Sigmoid colon (tissue), 6 donors: ENCODE measurements at regions not wholly inside any gene's neighbourhood (a gene's known extent, or its start where the extent isn't known, plus 50 kb on each side); places are given as distances from the start of the nearest gene placed in this dataset.

Experiments
- DNase-seq: peaks from one replicate; pipeline ENCODE4 v3.0.0-alpha.2; 2019
- H3K27ac ChIP-seq, 4 donors: fragments of 200-600 bp; sonication (generic); one replicate each; pipeline ENCODE4 v1.5.1; 2016 to 2019; ENCODE audit warnings: mild to moderate bottlenecking in 1 of 4
- H3K27me3 ChIP-seq, 3 donors: fragments of 200-600 bp; sonication (generic); one replicate each; pipeline ENCODE4 v1.5.1; 2019; ENCODE audit warnings: mild to moderate bottlenecking in 1 of 3
- H3K36me3 ChIP-seq, 4 donors: fragments of 200-600 bp; sonication (generic); one replicate each; pipeline ENCODE4 v1.5.1; 2016 to 2019
- H3K4me1 ChIP-seq, 4 donors: fragments of 200-600 bp; sonication (generic); one replicate each; pipeline ENCODE4 v1.5.1; 2017 to 2019
- H3K4me3 ChIP-seq, 4 donors: fragments of 200-600 bp; sonication (generic); one replicate each; pipeline ENCODE4 v1.5.1; 2017 to 2019; ENCODE audit warnings: mild to moderate bottlenecking in 2 of 4, moderate library complexity in 1 of 4
- H3K9me3 ChIP-seq, 4 donors: fragments of 200-600 bp in 3 of 4; sonication (generic) in 3 of 4; one replicate each; pipeline versions ENCODE4 v1.5.1 to v1.6.1; 2013 to 2019
- CTCF ChIP-seq, 4 experiments: fragments of 450-650 bp in 3 of 4; fragments of 200-600 bp in 1 of 4; IDR thresholded peaks; one replicate each; pipeline ENCODE4 v1.5.1; 2016 to 2019; ENCODE audit warnings: antibody characterized with exemption in 4 of 4, mild to moderate bottlenecking in 3 of 4, moderate library complexity in 2 of 4
- EP300 ChIP-seq, 4 donors: sonication (generic); formaldehyde crosslinking; IDR thresholded peaks; one replicate each; pipeline ENCODE4 v1.6.1; 2017; ENCODE audit warnings: antibody characterized with exemption in 4 of 4
- POLR2A ChIP-seq, 2 donors: fragments of 450-650 bp; IDR thresholded peaks; one replicate each; pipeline ENCODE4 v1.6.1; 2016; ENCODE audit warnings: antibody characterized with exemption in 2 of 2, mild to moderate bottlenecking in 2 of 2, moderate library complexity in 2 of 2
- POLR2AphosphoS5 ChIP-seq, 4 donors: sonication (generic); formaldehyde crosslinking; IDR thresholded peaks; one replicate each; pipeline ENCODE4 v1.6.1; 2017; ENCODE audit warnings: antibody characterized with exemption in 4 of 4
- WGBS, 2 donors: extraction: QIAGEN DNeasy Blood & Tissue Kit; methylation state at CpG; one replicate each; pipeline ENCODE4 v1.1.7; 2013; 5-methylcytosine and 5-hydroxymethylcytosine counted together
- intact Hi-C: fragments of 100-400 bp; cut with DNase I; formaldehyde crosslinking; loops from one replicate; pipeline ENCODE4 v1.15.1; 2023
- donor health status: healthy with polysubstance abuse.
- donor health status: healthy.

GRCh38 chr4:29277381-29277780 lies 1442.8 kb upstream of the PCDH7 start:
- Histone ChIP-seq H3K27ac (no peak overlapping the region), H3K4me1 (no peaks in the 10 kb centered on the region), H3K4me3 (no peak overlapping the region), H3K27me3 (no peaks in the 10 kb centered on the region), H3K9me3 (no peaks in the 10 kb centered on the region), H3K36me3 (no peaks in the 10 kb centered on the region)
- intact Hi-C loops, result no loop called here
- DNase-seq, result no peak
- TF ChIP-seq EP300 (IDR thresholded peaks at IDR 0.05), result no peak

- intact Hi-C loops, result no loop called here
- no peak for DNase-seq
- no peak overlapping the region for H3K27ac ChIP-seq
- H3K4me3 ChIP-seq, result no peak overlapping the region
- 41 to 45% methylated on average over 2 of the region's 2 CpGs for WGBS, 2 donors
- H3K9me3 ChIP-seq, result no peaks in the 10 kb centered on the region
- no peaks in the 10 kb centered on the region for H3K4me1 ChIP-seq
- H3K36me3 ChIP-seq, result no peaks in the 10 kb centered on the region
- no peaks in the 10 kb centered on the region for H3K27me3 ChIP-seq
- no peak for TF ChIP-seq EP300 (IDR thresholded peaks at IDR 0.05)
- TF ChIP-seq CTCF (IDR thresholded peaks at IDR 0.05), result no peak
- no peak for TF ChIP-seq POLR2AphosphoS5 (IDR thresholded peaks at IDR 0.05)
- TF ChIP-seq POLR2A (IDR thresholded peaks at IDR 0.05), result no peak
These were observed 1441.6 kb upstream of the PCDH7 start for GRCh38 chr4:29278585-29278984.

GRCh38 chr4:29289118-29289517 lies 1431.1 kb upstream of the PCDH7 start:
- TF ChIP-seq POLR2A (IDR thresholded peaks at IDR 0.05) (no peak), CTCF (IDR thresholded peaks at IDR 0.05) (no peak), EP300 (IDR thresholded peaks at IDR 0.05) (no peak), POLR2AphosphoS5 (IDR thresholded peaks at IDR 0.05) (no peak)
- Histone ChIP-seq H3K27me3 (no peaks in the 10 kb centered on the region), H3K4me1 (no peaks in the 10 kb centered on the region), H3K9me3 (peaks cover 0 to 3% (median 0%) of the 10 kb centered on the region in 4 donors), H3K27ac (no peak overlapping the region), H3K36me3 (no peaks in the 10 kb centered on the region), H3K4me3 (no peak overlapping the region)
- no peak for DNase-seq
- 48 to 87% methylated on average over 1 of the region's 1 CpG for WGBS, 2 donors
- intact Hi-C loops, result no loop called here

GRCh38 chr4:29295280-29295679 lies 1424.9 kb upstream of the PCDH7 start:
- intact Hi-C loops, result no loop called here
- TF ChIP-seq POLR2AphosphoS5 (IDR thresholded peaks at IDR 0.05), result no peak
- TF ChIP-seq POLR2A (IDR thresholded peaks at IDR 0.05), result no peak
- TF ChIP-seq CTCF (IDR thresholded peaks at IDR 0.05), result no peak
- TF ChIP-seq EP300 (IDR thresholded peaks at IDR 0.05), result no peak
- no peak overlapping the region for H3K4me3 ChIP-seq

GRCh38 chr4:29304595-29304994 lies 1415.6 kb upstream of the PCDH7 start:
- intact Hi-C loops, result no loop called here
- Histone ChIP-seq H3K4me1 (no peaks in the 10 kb centered on the region), H3K27ac (no peak overlapping the region), H3K4me3 (no peak overlapping the region), H3K27me3 (peaks cover 0 to 3% (median 0%) of the 10 kb centered on the region in 3 donors), H3K9me3 (no peaks in the 10 kb centered on the region), H3K36me3 (no peaks in the 10 kb centered on the region)
- TF ChIP-seq CTCF (IDR thresholded peaks at IDR 0.05), result no peak
- DNase-seq, result no peak
- WGBS, 2 donors, result 67 to 72% methylated on average over 3 of the region's 3 CpGs

More at GRCh38 chr4:29295280-29295679, 1424.9 kb upstream of the PCDH7 start:
- peaks cover 0 to 2% (median 0%) of the 10 kb centered on the region in 3 donors for H3K27me3 ChIP-seq
- no peaks in the 10 kb centered on the region for H3K4me1 ChIP-seq
- no peaks in the 10 kb centered on the region for H3K36me3 ChIP-seq
- DNase-seq, result no peak
- H3K27ac ChIP-seq, result no peak overlapping the region
- peaks cover 0 to 3% (median 0%) of the 10 kb centered on the region in 4 donors for H3K9me3 ChIP-seq
